ENCODE measurements at regions not wholly inside any gene's neighbourhood (a gene's known extent, or its start where the extent isn't known, plus 50 kb on each side); places are given as distances from the start of the nearest gene placed in this dataset.

DNA sequence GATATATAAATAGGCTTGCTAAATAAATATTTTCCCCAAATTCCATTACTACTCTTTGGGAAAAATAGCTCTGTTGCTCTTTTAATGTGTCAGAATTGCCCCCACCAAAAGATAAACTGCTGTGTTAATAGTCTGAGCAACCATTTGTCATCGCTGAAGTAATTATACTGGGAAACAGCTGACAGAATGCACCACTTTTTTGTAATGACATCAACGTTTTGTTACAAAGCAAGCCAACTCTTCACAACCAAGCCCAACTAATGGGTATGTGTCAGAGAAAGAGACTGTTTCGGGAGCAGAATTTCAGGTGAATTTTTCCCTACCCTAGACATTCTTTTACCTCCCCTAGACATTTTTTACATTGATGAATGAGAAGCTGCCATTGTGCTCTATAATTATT is 405.0 kb upstream of the MAGEB18 start:
- TF ChIP-seq, protein P1, sequence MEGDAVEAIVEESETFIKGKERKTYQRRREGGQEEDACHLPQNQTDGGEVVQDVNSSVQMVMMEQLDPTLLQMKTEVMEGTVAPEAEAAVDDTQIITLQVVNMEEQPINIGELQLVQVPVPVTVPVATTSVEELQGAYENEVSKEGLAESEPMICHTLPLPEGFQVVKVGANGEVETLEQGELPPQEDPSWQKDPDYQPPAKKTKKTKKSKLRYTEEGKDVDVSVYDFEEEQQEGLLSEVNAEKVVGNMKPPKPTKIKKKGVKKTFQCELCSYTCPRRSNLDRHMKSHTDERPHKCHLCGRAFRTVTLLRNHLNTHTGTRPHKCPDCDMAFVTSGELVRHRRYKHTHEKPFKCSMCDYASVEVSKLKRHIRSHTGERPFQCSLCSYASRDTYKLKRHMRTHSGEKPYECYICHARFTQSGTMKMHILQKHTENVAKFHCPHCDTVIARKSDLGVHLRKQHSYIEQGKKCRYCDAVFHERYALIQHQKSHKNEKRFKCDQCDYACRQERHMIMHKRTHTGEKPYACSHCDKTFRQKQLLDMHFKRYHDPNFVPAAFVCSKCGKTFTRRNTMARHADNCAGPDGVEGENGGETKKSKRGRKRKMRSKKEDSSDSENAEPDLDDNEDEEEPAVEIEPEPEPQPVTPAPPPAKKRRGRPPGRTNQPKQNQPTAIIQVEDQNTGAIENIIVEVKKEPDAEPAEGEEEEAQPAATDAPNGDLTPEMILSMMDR (IDR thresholded peaks at IDR 0.05; ENCODE audit: low read depth, low read length), result no peak
- no peak for TF ChIP-seq POLR2A (IDR thresholded peaks at IDR 0.05; ENCODE audit: extremely low read depth, insufficient read length)
- TF ChIP-seq, protein P2, sequence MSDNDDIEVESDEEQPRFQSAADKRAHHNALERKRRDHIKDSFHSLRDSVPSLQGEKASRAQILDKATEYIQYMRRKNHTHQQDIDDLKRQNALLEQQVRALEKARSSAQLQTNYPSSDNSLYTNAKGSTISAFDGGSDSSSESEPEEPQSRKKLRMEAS (IDR thresholded peaks at IDR 0.05; ENCODE audit: low read depth, low read length), result no peak
